Iris pigment epithelial cell (primary cell): ENCODE measurements at regions not wholly inside any gene's neighbourhood (a gene's known extent, or its start where the extent isn't known, plus 50 kb on each side); places are given as distances from the start of the nearest gene placed in this dataset.
A peak's percentile ranks its signal among the peaks of the same experiment; 100 is the strongest.

Source experiments
- DNase-seq: peaks from one replicate; pipeline ENCODE4 v3.0.0-alpha.2; 2011; ENCODE audit warnings: low read depth

- DNase-seq, result no peak
Observed at GRCh38 chr12:60337839-60338549, 742.2 kb downstream of the SLC16A7 start.

- DNase-seq, result no peak
Observed at GRCh38 chr12:60345442-60345841, 749.6 kb downstream of the SLC16A7 start.

GRCh38 chr12:60349232-60349978 is 753.6 kb downstream of the SLC16A7 start:
- DNase-seq, result no peak

- DNase-seq, result no peak
Observed at GRCh38 chr12:60387356-60387755, 791.5 kb downstream of the SLC16A7 start.

- peak; percentile 18 for DNase-seq
Observed at GRCh38 chr12:60391051-60391450, 795.2 kb downstream of the SLC16A7 start.

- no peak for DNase-seq
Observed at GRCh38 chr12:60391791-60392190, 796.0 kb downstream of the SLC16A7 start.

GRCh38 chr12:60393093-60393492 is 797.3 kb downstream of the SLC16A7 start:
- no peak for DNase-seq

- peak; percentile 88 for DNase-seq
Observed at GRCh38 chr12:60394665-60395064, 798.8 kb downstream of the SLC16A7 start.

GRCh38 chr12:60398547-60398946 is 802.7 kb downstream of the SLC16A7 start:
- peak; percentile 74 for DNase-seq

- DNase-seq, result no peak
Observed at GRCh38 chr12:60399064-60399463, 803.2 kb downstream of the SLC16A7 start.

GRCh38 chr12:60402996-60403395 is 807.2 kb downstream of the SLC16A7 start:
- DNase-seq, result no peak

GRCh38 chr12:60415351-60415750 is 819.5 kb downstream of the SLC16A7 start:
- peak; percentile 78 for DNase-seq

- DNase-seq, result no peak
Observed at GRCh38 chr12:60419986-60420385, 824.2 kb downstream of the SLC16A7 start.

GRCh38 chr12:60421741-60422140 is 825.9 kb downstream of the SLC16A7 start:
- peak; percentile 38 for DNase-seq

GRCh38 chr12:60437297-60437696 is 841.5 kb downstream of the SLC16A7 start:
- DNase-seq, result no peak

GRCh38 chr12:60441577-60441976 is 845.7 kb downstream of the SLC16A7 start:
- DNase-seq, result no peak

- DNase-seq, result no peak
Observed at GRCh38 chr12:60451457-60451856, 855.6 kb downstream of the SLC16A7 start.

GRCh38 chr12:60465060-60465459 is 869.2 kb downstream of the SLC16A7 start:
- no peak for DNase-seq

GRCh38 chr12:60468546-60468945 is 872.7 kb downstream of the SLC16A7 start:
- no peak for DNase-seq

GRCh38 chr12:60475825-60476224 is 880.0 kb downstream of the SLC16A7 start:
- no peak for DNase-seq

- no peak for DNase-seq
Observed at GRCh38 chr12:60487284-60487683, 891.5 kb downstream of the SLC16A7 start.

- peak; percentile 49 for DNase-seq
Observed at GRCh38 chr12:60489071-60489470, 893.2 kb downstream of the SLC16A7 start.

- peak; percentile 57 for DNase-seq
Observed at GRCh38 chr12:60494244-60494643, 898.4 kb downstream of the SLC16A7 start.

GRCh38 chr12:60498656-60499055 is 902.8 kb downstream of the SLC16A7 start:
- no peak for DNase-seq
